ENCODE measurements at regions not wholly inside any gene's neighbourhood (a gene's known extent, or its start where the extent isn't known, plus 50 kb on each side); places are given as distances from the start of the nearest gene placed in this dataset. TPM values are rescaled to one million over a fixed set of nuclear protein-coding genes. Genes with fewer than 3 reads are reported as not detected.

Small RNA genes in the stretch of these regions (microRNA-seq; reads per million reads assigned to microRNA genes)
- gene MIR548I1 = not detected
